ENCODE measurements at regions not wholly inside any gene's neighbourhood (a gene's known extent, or its start where the extent isn't known, plus 50 kb on each side); places are given as distances from the start of the nearest gene placed in this dataset.

- intact Hi-C loops (cut with DNase I): no loop called here
- ATAC-seq: no peak
- Histone ChIP-seq H3K36me3 (replicated peaks in 1 of 2; ENCODE audit: insufficient read depth in 1 of 2, low read depth in 2 of 2) (no peaks in the 10 kb centered on the region), H3K9me3 (no peaks in the 10 kb centered on the region), H3K27ac (no peak overlapping the region), H3K27me3 (no peaks in the 10 kb centered on the region), H3K4me3 (no peak overlapping the region), H3K4me1 (peaks cover 8% of the 10 kb centered on the region)
- DNase-seq: no peak
- TF ChIP-seq POLR2A (IDR thresholded peaks at IDR 0.05): no peak
- TF ChIP-seq, protein P1, sequence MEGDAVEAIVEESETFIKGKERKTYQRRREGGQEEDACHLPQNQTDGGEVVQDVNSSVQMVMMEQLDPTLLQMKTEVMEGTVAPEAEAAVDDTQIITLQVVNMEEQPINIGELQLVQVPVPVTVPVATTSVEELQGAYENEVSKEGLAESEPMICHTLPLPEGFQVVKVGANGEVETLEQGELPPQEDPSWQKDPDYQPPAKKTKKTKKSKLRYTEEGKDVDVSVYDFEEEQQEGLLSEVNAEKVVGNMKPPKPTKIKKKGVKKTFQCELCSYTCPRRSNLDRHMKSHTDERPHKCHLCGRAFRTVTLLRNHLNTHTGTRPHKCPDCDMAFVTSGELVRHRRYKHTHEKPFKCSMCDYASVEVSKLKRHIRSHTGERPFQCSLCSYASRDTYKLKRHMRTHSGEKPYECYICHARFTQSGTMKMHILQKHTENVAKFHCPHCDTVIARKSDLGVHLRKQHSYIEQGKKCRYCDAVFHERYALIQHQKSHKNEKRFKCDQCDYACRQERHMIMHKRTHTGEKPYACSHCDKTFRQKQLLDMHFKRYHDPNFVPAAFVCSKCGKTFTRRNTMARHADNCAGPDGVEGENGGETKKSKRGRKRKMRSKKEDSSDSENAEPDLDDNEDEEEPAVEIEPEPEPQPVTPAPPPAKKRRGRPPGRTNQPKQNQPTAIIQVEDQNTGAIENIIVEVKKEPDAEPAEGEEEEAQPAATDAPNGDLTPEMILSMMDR (IDR thresholded peaks at IDR 0.05): no peak
- WGBS, 2 donors: 59 to 79% methylated on average over 3 to 5 of the region's 6 CpGs
Observed at GRCh38 chr17:36722903-36723263, 121.5 kb downstream of the MRM1 start.

DNA sequence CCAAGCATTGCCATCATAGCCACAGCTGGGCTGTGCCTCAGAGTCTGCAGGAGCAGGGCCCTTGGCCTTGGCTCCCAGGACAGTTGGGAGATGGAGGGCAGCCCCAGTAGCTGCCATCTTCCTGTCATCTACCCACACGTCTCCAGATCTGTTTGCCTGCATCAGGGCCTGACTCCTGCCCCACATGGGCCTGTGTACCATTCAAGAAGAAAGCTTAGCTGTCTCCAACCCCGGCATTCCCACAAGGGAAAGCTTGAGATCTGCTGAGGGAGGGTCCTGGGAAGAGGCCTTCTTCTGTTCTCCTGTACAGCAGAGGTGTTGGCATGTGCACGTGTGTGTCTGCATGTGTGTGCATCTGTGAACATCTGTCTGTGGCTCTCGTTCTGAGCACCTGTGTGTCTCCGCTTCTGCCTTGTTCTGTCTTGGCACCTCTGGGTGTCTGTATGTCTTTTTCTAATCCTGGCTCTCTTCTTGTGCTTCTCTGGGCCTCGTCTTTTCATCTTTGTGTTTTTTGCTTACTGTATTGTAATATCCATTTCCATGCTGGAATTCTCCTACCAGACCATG is 122.2 kb downstream of the MRM1 start:
- no peak overlapping the region for H3K4me3 ChIP-seq
- no peaks in the 10 kb centered on the region for H3K36me3 ChIP-seq (replicated peaks in 1 of 2; ENCODE audit: insufficient read depth in 1 of 2, low read depth in 2 of 2)
- 62 to 76% methylated on average over 5 to 6 of the region's 6 CpGs for WGBS, 2 donors
- no peak for DNase-seq
- peaks cover 8% of the 10 kb centered on the region for H3K4me1 ChIP-seq
- H3K9me3 ChIP-seq: no peaks in the 10 kb centered on the region
- intact Hi-C loops (cut with DNase I): no loop called here
- no peak overlapping the region for H3K27ac ChIP-seq
- H3K27me3 ChIP-seq: no peaks in the 10 kb centered on the region
- no peak for ATAC-seq
- TF ChIP-seq POLR2A (IDR thresholded peaks at IDR 0.05): no peak
- TF ChIP-seq, protein P1 (IDR thresholded peaks at IDR 0.05): no peak

- 64 to 69% methylated on average over 4 of the region's 4 CpGs for whole genome bisulfite sequencing, 2 donors
- Histone ChIP-seq H3K4me3 (no peak overlapping the region), H3K27me3 (no peaks in the 10 kb centered on the region), H3K27ac (no peak overlapping the region), H3K4me1 (peaks cover 8% of the 10 kb centered on the region), H3K36me3 (replicated peaks in 1 of 2; ENCODE audit: insufficient read depth in 1 of 2, low read depth in 2 of 2) (no peaks in the 10 kb centered on the region), H3K9me3 (no peaks in the 10 kb centered on the region)
- DNase-seq: no peak
- TF ChIP-seq, protein P1 (IDR thresholded peaks at IDR 0.05): no peak
- TF ChIP-seq POLR2A (IDR thresholded peaks at IDR 0.05): no peak
- intact Hi-C loops (cut with DNase I): no loop called here
- ATAC-seq: no peak
Observed at GRCh38 chr17:36726199-36726598, 124.8 kb downstream of the MRM1 start.

DNA sequence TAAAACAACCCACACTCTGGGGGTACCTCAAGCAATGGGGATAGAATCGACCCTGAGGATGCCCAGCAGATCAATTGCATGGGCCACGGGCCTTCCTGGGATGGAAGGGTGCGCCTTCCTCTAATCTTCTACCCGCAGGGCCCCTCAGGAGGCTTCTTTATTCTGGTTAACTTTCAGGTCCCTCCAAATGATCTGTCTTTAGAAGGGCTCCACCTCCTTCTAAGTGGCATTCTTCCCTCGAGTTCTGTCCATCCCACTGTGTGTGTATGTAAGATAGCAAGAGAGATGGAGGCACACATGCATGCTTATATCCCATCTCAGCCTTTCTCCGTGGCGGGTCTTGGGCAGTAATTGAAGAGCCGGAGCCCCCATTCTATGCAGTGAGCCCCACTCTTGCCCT is 125.7 kb downstream of the MRM1 start:
- DNase-seq: no peak
- ATAC-seq: no peak
- H3K27ac ChIP-seq: no peak overlapping the region
- intact Hi-C loops (cut with DNase I): no loop called here
- H3K4me3 ChIP-seq: no peak overlapping the region
- H3K9me3 ChIP-seq: no peaks in the 10 kb centered on the region
- no peaks in the 10 kb centered on the region for H3K36me3 ChIP-seq (replicated peaks in 1 of 2; ENCODE audit: insufficient read depth in 1 of 2, low read depth in 2 of 2)
- no peak for TF ChIP-seq POLR2A (IDR thresholded peaks at IDR 0.05)
- TF ChIP-seq, protein P1 (IDR thresholded peaks at IDR 0.05): no peak
- H3K4me1 ChIP-seq: peaks cover 6% of the 10 kb centered on the region
- H3K27me3 ChIP-seq: no peaks in the 10 kb centered on the region
- 68 to 79% methylated on average over 8 of the region's 8 CpGs for WGBS, 2 donors

DNA sequence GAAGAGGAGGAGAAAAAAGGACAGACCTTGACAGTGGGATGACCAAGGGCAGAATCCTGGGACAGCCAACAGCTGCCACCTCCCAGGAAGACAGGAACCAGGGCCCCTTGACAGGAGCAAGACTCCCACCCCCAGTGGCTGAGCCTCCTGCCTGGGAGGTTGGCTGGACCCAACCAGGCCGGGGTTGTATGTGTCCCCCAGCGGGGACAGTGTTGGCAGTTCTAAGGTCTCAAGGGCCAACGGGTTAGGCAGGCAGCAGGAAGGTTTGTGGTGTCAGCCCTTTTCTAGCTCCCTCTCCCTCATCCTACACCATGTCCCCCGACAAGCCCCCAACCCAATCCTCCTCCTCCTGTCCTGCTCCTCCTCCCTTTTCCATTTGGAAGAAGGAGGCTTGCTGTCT is 126.2 kb downstream of the MRM1 start:
- TF ChIP-seq, protein P1 (IDR thresholded peaks at IDR 0.05): no peak
- TF ChIP-seq POLR2A (IDR thresholded peaks at IDR 0.05): no peak
- H3K36me3 ChIP-seq (replicated peaks in 1 of 2; ENCODE audit: insufficient read depth in 1 of 2, low read depth in 2 of 2): no peaks in the 10 kb centered on the region
- H3K4me3 ChIP-seq: no peak overlapping the region
- ATAC-seq: no peak
- H3K4me1 ChIP-seq: peaks cover 1% of the 10 kb centered on the region
- intact Hi-C loops (cut with DNase I): no loop called here
- DNase-seq: no peak
- H3K9me3 ChIP-seq: no peaks in the 10 kb centered on the region
- H3K27me3 ChIP-seq: no peaks in the 10 kb centered on the region
- WGBS, 2 donors: 43 to 60% methylated on average over 3 to 4 of the region's 4 CpGs
- H3K27ac ChIP-seq: no peak overlapping the region
